Spleen (tissue), 11 donors: ENCODE measurements at regions not wholly inside any gene's neighbourhood (a gene's known extent, or its start where the extent isn't known, plus 50 kb on each side); places are given as distances from the start of the nearest gene placed in this dataset.

Experiments used
- DNase-seq: peaks from one replicate; pipeline ENCODE4 v3.0.0-alpha.2; 2020
- H3K27ac ChIP-seq, 8 donors: fragments of 200-600 bp; sonication (generic) in 7 of 8; 1 replicate in 4 of 8; 2 replicates in 4 of 8; pipeline versions ENCODE4 v1.5.0 to v1.8.0; 2016 to 2021; ENCODE audit warnings: inconsistent platforms in 4 of 8, mild to moderate bottlenecking in 4 of 8, moderate library complexity in 1 of 8
- H3K27me3 ChIP-seq, 7 donors: fragments of 200-600 bp; sonication (generic) in 6 of 7; replicated peaks in 1 of 7; 1 replicate in 4 of 7; 2 replicates in 3 of 7; pipeline versions ENCODE4 v1.5.0 to v1.8.0; 2016 to 2021; ENCODE audit warnings: inconsistent platforms in 3 of 7, mild to moderate bottlenecking in 1 of 7
- H3K36me3 ChIP-seq, 6 donors: fragments of 200-600 bp; sonication (generic) in 5 of 6; 1 replicate in 4 of 6; 2 replicates in 2 of 6; pipeline versions ENCODE4 v1.5.0 to v1.8.0; 2016 to 2021; ENCODE audit warnings: inconsistent platforms in 2 of 6
- H3K4me1 ChIP-seq, 6 donors: fragments of 200-600 bp; sonication (generic) in 5 of 6; 1 replicate in 3 of 6; 2 replicates in 3 of 6; pipeline versions ENCODE4 v1.5.0 to v1.8.0; 2016 to 2021; ENCODE audit warnings: inconsistent platforms in 3 of 6
- H3K4me3 ChIP-seq, 8 donors: fragments of 200-600 bp; sonication (generic) in 7 of 8; 1 replicate in 4 of 8; 2 replicates in 4 of 8; pipeline versions ENCODE4 v1.5.0 to v1.8.0; 2016 to 2021; ENCODE audit warnings: inconsistent platforms in 4 of 8, mild to moderate bottlenecking in 4 of 8, moderate library complexity in 2 of 8
- H3K9me3 ChIP-seq, 8 donors: fragments of 200-600 bp; sonication (generic) in 7 of 8; 1 replicate in 4 of 8; 2 replicates in 4 of 8; pipeline versions ENCODE4 v1.5.0 to v1.8.0; 2016 to 2021; ENCODE audit warnings: inconsistent platforms in 4 of 8
- CTCF ChIP-seq, 11 experiments: fragments of 200-600 bp in 7 of 11; fragments of 450-650 bp in 4 of 11; sonication (generic) in 4 of 11; IDR thresholded peaks in 8 of 11; conservative IDR thresholded peaks in 3 of 11; 1 replicate in 7 of 11; 2 replicates in 4 of 11; pipeline versions ENCODE4 v1.4.0 to v1.8.0; 2016 to 2021; ENCODE audit warnings: antibody characterized with exemption in 11 of 11, inconsistent platforms in 4 of 11, mild to moderate bottlenecking in 1 of 11
- POLR2A ChIP-seq, 3 donors: fragments of 450-650 bp; IDR thresholded peaks; one replicate each; pipeline ENCODE4 v1.5.1; 2017; ENCODE audit warnings: antibody characterized with exemption in 3 of 3, mild to moderate bottlenecking in 1 of 3
- POLR2AphosphoS5 ChIP-seq, 3 donors: sonication (generic); formaldehyde crosslinking; IDR thresholded peaks; one replicate each; pipeline ENCODE4 v1.5.1; 2017; ENCODE audit warnings: antibody characterized with exemption in 3 of 3
- WGBS, 5 donors: extraction: QIAGEN DNeasy Blood & Tissue Kit in 3 of 5; methylation state at CpG; one replicate each; pipeline versions ENCODE4 v1.1.5 to v1.1.7; 2013 to 2018; 5-methylcytosine and 5-hydroxymethylcytosine counted together
- intact Hi-C: fragments of 100-400 bp; cut with DNase I; formaldehyde crosslinking; loops from one replicate; pipeline ENCODE4 v1.15.0; 2023; ENCODE audit warnings: low total_unique reads
- donor health status: healthy with polysubstance abuse.
- donor health status: DM: no; HTN: no; CAD: no; lungs with moderate emphysema.
- donor health status: DM: no; HTN: no; CAD: no.
- donor health status: Bipolar disorder and iron deficiency.
- donor health status: healthy.
- donor health status: DM: no; HTN: no; CAD: no.
- donor health status: DM: yes; HTN: yes; CAD: no.

- 63 to 77% (median 65%) methylated on average over 4 of the region's 4 CpGs for WGBS, 5 donors
- Histone ChIP-seq H3K4me1 (no peaks in the 10 kb centered on the region), H3K27me3 (no peaks in the 10 kb centered on the region), H3K36me3 (no peaks in the 10 kb centered on the region), H3K9me3 (no peaks in the 10 kb centered on the region), H3K4me3 (no peak overlapping the region), H3K27ac (no peak overlapping the region)
- TF ChIP-seq POLR2AphosphoS5 (IDR thresholded peaks at IDR 0.05) = no peak
- TF ChIP-seq POLR2A (IDR thresholded peaks at IDR 0.05) = no peak
- TF ChIP-seq CTCF (IDR thresholded peaks at IDR 0.05 in 8 of 11, conservative IDR thresholded peaks at IDR 0.05 in 3 of 11) = no peak
- DNase-seq = no peak
- intact Hi-C loops = no loop called here
These were observed 363.4 kb downstream of the OTOL1 start for GRCh38 chr3:161859865-161860450.

DNA sequence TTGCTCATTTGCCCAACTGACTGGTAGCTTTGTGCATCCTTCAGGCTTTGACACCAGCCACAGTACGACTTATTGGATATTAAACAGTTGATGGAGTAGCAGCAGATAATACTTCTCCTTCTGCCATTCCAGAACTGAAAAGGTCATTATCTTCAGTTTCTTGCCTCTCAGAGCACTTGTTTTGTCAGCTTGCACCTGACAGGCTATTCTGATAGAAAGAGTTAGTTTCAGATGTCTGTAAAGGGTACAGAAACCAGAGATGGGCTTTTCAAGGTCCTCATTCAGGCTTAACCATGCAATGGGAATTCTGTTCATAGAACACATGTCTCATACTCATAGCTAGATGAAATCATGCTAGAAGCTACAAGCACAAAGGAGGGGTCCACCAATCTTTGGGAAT is 367.2 kb downstream of the OTOL1 start:
- DNase-seq = no peak
- no peak for TF ChIP-seq POLR2AphosphoS5 (IDR thresholded peaks at IDR 0.05)
- no peak for TF ChIP-seq POLR2A (IDR thresholded peaks at IDR 0.05)
- no peak for TF ChIP-seq CTCF (IDR thresholded peaks at IDR 0.05 in 8 of 11, conservative IDR thresholded peaks at IDR 0.05 in 3 of 11)
- H3K4me1 ChIP-seq = no peaks in the 10 kb centered on the region
- WGBS, 5 donors = 79 to 97% (median 88%) methylated on average over 1 of the region's 1 CpG
- no peaks in the 10 kb centered on the region for H3K9me3 ChIP-seq
- H3K36me3 ChIP-seq = no peaks in the 10 kb centered on the region
- no peak overlapping the region for H3K4me3 ChIP-seq
- no peaks in the 10 kb centered on the region for H3K27me3 ChIP-seq
- H3K27ac ChIP-seq = no peak overlapping the region
- intact Hi-C loops = no loop called here

GRCh38 chr3:161866176-161866575 is 369.6 kb downstream of the OTOL1 start:
- 45 to 82% (median 61%) methylated on average over 1 of the region's 1 CpG for WGBS, 5 donors
- Histone ChIP-seq H3K4me1 (no peaks in the 10 kb centered on the region), H3K36me3 (no peaks in the 10 kb centered on the region), H3K9me3 (no peaks in the 10 kb centered on the region), H3K27ac (no peak overlapping the region), H3K4me3 (no peak overlapping the region), H3K27me3 (no peaks in the 10 kb centered on the region)
- TF ChIP-seq POLR2A (IDR thresholded peaks at IDR 0.05) (no peak), CTCF (IDR thresholded peaks at IDR 0.05 in 8 of 11, conservative IDR thresholded peaks at IDR 0.05 in 3 of 11) (no peak), POLR2AphosphoS5 (IDR thresholded peaks at IDR 0.05) (no peak)
- DNase-seq = no peak
- intact Hi-C loops = no loop called here

GRCh38 chr3:161875483-161875882 is 378.9 kb downstream of the OTOL1 start:
- no peaks in the 10 kb centered on the region for H3K36me3 ChIP-seq
- H3K4me3 ChIP-seq = no peak overlapping the region
- WGBS, 5 donors = 73 to 92% (median 91%) methylated on average over 1 of the region's 1 CpG
- DNase-seq = no peak
- H3K9me3 ChIP-seq = peaks cover 0 to 21% (median 14%) of the 10 kb centered on the region in 8 donors
- H3K27ac ChIP-seq = no peak overlapping the region
- no peaks in the 10 kb centered on the region for H3K27me3 ChIP-seq
- H3K4me1 ChIP-seq = no peaks in the 10 kb centered on the region
- no peak for TF ChIP-seq POLR2A (IDR thresholded peaks at IDR 0.05)
- intact Hi-C loops = no loop called here

GRCh38 chr3:161879470-161879869 is 382.9 kb downstream of the OTOL1 start:
- DNase-seq = no peak
- Histone ChIP-seq H3K27ac (no peak overlapping the region), H3K4me3 (no peak overlapping the region), H3K36me3 (no peaks in the 10 kb centered on the region), H3K27me3 (no peaks in the 10 kb centered on the region), H3K4me1 (no peaks in the 10 kb centered on the region), H3K9me3 (peaks cover 0 to 27% (median 20%) of the 10 kb centered on the region in 8 donors)
- TF ChIP-seq CTCF (IDR thresholded peaks at IDR 0.05 in 8 of 11, conservative IDR thresholded peaks at IDR 0.05 in 3 of 11) = no peak
- no peak for TF ChIP-seq POLR2AphosphoS5 (IDR thresholded peaks at IDR 0.05)
- no peak for TF ChIP-seq POLR2A (IDR thresholded peaks at IDR 0.05)
- WGBS, 5 donors = 2 to 73% (median 38%) methylated on average over 1 of the region's 1 CpG
- intact Hi-C loops = no loop called here
